ENCODE measurements at regions not wholly inside any gene's neighbourhood (a gene's known extent, or its start where the extent isn't known, plus 50 kb on each side); places are given as distances from the start of the nearest gene placed in this dataset.

- no peak for TF ChIP-seq EZH2phosphoT487 (IDR thresholded peaks at IDR 0.05; ENCODE audit: insufficient read depth, low read depth)
- TF ChIP-seq EZH2 (IDR thresholded peaks at IDR 0.05; ENCODE audit: insufficient read depth, poor library complexity, severe bottlenecking) = no peak
Measured at GRCh38 chr16:88303405-88303804, 79.4 kb upstream of the ZNF469 start.

Data from GM23248 (cell line).